Hindlimb muscle (tissue), 1 donor: ENCODE measurements at regions not wholly inside any gene's neighbourhood (a gene's known extent, or its start where the extent isn't known, plus 50 kb on each side); places are given as distances from the start of the nearest gene placed in this dataset.
"Not testable (repeated sequence)": the region's sequence is repeated elsewhere in the genome, so short reads cannot be mapped to it uniquely, and the experiment has no call there.

Experiments
- DNase-seq: peaks from one replicate; pipeline ENCODE4 v3.0.0-alpha.2; 2013

DNA sequence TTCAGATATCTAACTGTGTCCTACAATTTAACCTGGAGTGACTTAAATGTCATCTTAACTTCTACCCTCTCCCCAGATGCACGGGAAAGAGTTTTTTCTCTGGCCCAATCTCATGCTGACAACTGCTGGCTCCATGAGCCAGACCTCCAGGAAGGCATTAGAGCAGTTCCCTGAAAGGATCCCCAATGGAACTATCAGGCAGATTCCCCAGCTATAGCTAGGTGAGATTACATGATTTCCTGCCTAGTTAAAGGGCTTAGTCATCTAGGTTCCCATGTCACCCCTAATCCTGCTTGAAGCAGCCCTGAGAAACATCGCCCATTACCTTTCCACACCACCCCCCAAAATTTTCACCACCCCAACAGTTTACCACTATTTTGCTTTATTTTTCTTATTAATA, 373.5 kb upstream of the TRPC7 start:
- no peak for DNase-seq

DNA sequence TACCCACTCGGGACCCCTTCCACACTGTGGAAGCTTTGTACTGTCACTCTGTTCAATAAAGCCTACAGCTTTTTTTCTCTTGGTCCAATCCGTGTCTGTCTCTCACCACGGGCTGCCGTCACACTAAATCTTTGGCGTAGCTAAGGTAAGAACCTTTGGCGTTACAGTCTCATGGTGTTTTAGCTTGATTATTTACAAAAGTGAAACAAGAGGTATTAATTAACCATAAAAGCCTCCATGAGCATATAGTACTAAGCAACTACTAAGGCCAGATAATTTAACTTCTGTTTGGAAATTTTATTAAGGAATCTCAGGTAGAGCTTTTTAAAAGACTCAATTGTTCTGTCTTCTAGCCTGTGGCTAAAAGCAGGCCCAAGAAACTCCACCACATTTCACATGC, 370.7 kb upstream of the TRPC7 start:
- DNase-seq, result no peak

DNA sequence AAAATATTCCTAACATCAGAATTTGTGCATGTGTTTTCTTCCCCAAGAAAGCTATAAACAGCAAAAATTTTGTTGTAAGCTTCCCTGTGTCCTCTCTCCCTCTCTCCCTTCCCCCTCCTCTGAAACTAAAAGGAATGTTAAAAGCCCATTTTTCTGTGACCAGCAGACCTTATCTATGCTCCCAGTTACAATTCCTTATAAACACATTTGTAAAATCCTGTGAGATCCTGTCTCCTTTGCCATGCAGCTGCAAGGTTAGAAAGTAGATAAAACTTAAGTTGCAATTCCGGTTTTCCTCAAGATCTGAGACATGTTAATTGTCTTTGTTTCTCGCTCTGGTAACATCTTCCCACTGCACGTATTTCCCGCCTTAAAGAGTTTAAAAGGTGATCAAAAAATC, 370.3 kb upstream of the TRPC7 start:
- DNase-seq, result not testable (repeated sequence)

DNA sequence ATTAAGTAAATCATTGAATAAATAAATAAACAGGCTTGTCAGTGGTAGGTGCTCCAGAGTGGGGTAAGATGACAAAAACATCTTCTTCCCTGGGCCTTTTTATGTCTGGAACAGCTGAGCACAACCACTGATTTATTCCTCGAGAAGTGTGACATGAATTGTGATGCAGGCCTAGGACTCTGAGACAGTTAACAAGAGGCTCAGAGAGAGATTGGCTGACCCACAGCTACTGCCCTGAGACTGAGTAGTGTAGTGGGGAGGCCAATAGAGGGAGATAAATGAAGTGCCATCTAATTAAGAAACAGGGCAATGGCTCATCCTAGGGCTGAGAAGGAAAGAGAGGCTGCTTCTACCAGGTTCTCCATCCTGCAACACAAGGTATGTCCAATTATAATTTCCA, 369.3 kb upstream of the TRPC7 start:
- no peak for DNase-seq

DNA sequence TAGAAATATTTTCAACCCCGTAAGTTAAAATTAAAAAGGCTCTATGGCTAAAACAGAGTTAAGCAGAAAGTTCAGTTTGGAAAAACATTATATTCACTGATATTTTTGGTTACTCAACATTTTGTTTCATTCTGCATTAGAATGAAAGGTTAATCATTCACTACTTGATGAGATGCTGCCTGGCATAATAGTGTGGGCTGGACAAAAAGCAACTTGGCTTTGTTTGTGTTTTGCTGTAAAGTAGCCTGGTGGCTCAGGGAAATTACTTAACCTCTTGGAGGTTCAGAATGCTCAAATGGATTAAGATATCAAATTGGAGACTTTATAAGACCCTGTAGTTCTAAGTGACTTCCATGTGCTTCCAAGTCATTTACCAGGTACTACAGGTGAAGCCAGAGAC, 367.4 kb upstream of the TRPC7 start:
- DNase-seq, result no peak

DNA sequence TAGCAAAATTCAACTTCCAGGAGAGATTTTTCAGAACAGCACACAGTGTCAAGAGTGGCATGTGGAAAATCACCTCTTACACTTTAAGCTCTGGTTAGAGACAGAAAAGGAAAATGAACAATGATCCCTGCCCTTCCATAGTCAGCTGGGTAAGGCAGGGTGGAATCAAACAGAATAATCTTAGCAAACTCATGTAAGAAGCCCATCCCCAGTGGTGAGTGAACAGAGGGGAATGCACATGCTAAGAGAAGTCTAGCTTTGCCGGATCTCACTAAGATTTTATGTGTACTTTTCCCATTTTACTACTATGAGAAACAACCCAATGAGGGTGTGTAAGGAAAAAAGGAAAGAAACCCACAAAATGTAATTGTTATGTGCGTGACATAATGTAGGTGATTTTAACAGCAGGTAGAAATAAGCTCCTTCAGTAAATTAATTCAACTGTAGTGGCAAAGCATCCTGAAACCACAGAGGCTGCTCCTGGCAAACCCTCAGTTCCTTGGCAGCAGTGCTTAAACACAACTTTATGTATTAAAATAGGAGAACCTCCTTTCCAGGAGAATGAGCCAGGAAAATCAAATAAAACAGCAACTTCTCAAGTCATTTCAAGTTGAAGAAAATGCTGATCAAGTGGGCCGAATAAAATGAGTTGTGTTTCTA, 366.0 kb upstream of the TRPC7 start:
- peak; percentile 46 for DNase-seq

DNA sequence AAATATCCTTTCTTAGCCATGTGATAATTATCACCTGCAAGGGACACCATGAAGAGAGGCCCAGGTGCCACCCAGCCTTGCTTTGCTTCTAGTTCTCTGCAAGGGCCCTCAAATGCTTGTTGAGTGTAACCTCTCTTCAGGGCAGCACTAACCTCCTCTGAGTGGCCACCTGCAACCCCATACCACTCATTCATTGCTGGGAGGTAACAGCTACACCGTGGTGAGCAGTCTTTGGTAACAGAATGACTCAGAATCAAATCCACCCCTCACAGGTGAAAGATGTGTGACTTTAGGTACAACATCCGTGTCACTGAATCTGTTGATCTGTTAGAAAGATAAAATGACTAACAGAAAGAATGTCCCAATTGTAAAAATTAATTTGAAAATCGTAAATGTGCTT, 365.1 kb upstream of the TRPC7 start:
- DNase-seq, result no peak

DNA sequence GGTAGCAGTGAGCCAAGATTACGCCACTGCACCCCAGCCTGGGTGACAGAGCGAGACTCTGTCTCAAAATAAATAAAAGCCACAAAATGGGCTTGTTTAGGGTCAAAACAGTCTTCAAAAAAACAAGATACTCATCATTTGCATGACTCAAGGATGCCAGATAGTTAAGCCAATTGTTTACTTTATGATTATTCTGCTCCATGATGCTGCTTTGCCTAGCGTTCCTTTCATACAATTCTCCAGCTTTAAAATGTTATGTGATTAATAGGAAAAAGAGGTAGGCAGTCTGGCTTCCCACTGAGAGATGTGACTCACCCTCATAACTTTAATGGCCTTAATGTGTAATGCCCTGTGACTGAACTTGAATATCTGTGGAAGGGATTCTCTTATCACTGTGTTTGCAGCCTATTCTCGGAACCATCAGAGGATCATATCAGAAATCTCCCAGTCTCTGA, 364.6 kb upstream of the TRPC7 start:
- no peak for DNase-seq

DNA sequence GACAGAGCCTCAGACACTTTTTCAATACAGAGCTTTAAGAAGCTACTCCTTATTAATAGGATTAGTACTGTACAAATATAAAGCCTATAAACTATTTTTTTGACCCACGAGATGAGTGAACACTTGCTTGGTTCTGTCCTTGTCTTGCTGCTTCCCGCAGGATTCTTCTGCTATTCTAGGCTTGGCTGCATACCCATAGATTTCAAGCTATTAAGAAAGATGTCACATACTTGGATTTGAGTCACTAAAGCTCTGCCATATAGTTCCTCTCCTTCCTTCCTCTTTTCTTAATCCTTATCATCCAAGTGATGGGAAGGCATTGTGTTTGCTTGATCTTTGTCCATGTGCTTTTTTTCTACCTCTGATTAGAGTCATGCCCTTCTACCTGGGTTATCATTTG, 361.2 kb upstream of the TRPC7 start:
- no peak for DNase-seq

DNA sequence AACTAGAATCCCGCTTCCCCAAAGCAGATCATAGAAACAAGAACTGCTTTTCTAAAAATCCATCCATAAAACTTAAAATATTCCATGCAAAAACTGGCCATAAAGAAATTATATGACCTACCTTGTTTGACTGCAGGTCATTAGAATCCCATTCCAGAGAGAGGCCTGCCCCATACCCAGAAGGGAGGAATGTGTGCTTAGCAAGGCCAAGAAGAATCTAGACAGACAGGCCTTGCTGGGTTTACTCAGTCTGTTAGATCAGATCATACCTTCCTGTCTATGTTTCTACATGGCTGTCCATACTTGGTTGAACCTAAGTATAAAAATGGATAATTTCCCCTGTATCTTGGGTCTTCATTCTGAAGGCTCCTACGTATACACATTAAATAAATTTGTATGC, 358.8 kb upstream of the TRPC7 start:
- DNase-seq, result no peak

DNA sequence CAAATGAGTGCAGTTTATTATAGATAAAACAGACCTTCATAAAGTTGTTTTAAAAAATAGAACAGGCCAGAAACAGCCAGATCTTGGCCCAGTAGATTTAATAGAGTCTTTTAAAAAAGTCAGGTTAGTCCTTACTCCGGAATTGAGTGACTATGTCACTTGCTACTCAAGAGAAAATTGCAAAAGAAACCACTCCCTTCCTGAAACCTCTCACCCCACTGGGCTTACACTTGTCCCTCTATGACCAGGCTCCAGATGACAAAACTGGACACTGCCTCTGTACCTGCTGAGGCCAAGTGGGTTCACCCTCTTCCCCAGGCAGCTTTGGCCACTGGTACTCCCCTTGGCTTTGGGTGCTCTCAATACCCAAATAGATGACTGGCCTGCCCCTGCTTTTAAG, 357.2 kb upstream of the TRPC7 start:
- DNase-seq, result no peak

DNA sequence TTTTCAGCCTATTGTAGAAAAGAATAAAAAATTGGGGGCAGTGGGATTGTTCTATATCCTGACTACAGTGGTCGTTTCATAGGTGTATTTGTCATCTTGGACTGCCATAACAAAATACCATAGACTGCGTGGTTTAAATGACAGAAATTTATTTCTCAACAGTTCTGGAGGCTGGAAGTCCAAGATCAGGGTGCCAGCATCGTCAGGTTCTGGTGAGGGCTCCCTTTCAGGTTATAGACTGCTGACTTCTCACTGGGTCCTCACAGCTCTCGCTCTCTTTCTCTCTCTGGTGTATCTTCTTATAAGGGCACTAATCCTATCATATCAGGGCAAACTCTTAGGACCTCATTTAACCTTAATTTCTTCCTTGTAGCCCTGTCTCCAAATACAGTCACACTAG, 356.7 kb upstream of the TRPC7 start:
- DNase-seq, result no peak

DNA sequence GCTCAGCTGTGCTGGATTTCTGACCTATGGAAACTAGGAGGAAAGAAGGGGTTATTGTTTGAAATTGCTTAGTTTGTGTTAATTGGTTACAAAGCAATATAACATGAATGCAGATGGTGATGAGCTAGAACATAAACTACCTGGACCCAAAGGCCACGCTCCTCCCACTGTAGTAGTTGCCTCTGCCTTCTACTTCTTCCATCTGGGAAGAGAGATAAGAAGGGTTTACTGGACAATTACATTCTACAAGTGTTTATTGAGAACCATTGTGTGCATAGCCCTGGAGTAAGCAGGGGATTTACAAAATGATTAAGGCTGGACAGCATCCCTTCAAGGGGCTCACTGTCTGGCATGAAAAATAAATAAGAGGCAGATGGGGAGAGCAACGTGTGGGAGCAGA, 355.3 kb upstream of the TRPC7 start:
- DNase-seq, result no peak

DNA sequence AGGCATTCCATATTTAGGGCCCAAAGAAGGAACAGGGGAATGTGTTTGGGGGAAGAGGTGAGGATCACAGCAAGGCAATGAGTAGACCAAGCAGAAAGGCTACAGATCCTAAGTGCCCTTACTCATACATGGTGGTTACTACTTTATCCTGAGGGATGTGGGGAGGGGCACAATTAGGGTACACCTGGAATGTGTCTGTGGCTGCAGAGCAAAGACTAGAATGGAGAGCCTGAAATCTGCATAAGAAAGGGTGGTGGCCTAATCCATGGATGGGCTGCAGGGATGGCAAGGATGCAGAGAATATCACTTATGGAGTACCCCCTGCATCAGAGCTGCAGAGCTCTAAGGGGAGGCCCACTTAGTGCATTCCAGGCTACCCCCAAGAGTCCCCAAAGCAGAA, 352.6 kb upstream of the TRPC7 start:
- DNase-seq, result no peak

DNA sequence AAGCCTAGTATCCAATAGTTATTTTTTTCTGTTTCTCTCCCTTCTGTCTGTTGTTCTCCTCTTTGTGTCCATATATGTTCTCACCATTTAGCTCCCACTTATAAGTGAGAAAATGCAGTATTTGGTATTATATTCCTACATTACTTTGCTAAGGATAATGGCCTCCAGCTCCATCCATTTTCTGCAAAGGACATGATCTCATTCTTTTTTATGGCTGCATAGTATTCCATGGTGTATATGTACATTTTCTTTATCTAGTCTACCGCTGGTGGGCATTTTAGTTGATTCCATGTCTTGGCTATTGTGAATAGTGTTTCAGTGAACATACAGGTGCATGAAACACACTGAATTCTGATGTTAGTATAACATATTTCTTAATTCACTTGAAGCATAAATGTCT, 348.9 kb upstream of the TRPC7 start:
- DNase-seq, result no peak

DNA sequence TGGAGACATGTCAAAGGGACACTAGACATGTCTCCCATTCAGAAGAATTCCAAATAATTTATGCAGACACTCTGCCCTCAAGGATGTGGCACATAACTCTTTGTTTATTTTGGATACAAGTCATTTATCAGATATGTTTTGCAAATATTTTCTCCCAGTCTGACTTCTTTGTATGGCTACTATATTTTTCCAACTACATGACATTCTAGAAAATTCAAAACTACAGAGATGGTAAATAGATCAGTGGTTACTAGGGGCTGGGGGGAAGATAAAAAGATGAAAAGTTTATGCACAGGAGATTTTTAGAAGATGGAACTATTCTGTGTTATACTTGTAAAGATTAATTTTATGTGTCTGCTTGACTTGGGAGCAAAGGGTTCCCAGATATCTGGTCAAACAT, 347.3 kb upstream of the TRPC7 start:
- DNase-seq, result no peak

DNA sequence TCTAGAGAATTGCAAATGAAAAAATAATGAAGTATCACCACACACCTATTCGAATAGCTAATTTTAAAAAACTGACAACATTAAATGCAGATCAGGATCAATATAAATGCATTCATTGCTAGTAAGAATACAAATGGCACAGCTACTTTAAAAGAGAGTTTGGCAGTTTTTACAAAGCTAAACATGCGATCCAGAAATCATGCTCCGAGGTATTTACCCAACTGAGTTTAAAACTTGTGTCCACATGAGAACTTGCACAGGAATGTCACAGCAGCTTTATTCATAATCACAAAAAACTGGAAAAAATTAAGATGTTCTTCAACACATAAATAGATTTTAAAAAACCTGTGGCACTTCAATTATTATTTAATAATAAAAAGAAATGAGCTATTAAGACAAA, 345.5 kb upstream of the TRPC7 start:
- no peak for DNase-seq

DNA sequence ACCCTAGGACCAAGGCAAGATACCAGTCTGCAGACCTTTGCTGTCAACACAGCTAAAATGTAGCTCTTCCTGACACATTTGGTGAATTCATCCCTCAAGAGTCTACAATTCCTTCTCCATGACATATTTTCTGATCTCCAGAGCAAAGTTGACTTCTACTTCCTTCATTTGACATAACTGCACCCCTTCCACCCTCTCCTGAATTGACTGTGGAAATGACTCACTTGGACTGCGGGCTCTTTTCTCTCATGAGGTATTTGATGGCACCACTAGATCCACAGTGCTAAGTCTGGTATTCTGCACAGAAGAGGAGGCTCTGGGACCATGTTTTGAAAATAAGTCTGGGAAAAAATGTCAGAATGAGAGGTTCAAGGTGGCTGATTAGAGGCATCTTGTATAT, 338.4 kb upstream of the TRPC7 start:
- DNase-seq, result no peak

DNA sequence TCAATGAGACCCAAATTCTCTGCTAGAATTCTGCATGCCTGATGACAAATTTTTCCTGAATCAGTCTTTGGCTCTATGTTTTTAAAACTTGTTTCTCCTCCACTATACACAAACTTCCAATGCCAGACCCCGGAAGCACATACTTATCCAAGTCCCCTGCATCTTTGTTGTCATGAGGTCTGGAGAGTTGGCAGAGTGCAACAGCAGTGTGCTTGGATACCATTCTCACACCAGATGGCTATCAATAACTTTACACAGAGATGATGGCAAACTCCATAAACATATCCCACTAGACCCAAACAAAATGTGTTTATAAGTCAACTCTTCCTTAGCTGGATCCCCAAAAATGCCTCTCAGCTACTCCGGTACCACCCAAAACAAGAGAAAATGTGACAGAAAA, 337.7 kb upstream of the TRPC7 start:
- DNase-seq, result no peak

DNA sequence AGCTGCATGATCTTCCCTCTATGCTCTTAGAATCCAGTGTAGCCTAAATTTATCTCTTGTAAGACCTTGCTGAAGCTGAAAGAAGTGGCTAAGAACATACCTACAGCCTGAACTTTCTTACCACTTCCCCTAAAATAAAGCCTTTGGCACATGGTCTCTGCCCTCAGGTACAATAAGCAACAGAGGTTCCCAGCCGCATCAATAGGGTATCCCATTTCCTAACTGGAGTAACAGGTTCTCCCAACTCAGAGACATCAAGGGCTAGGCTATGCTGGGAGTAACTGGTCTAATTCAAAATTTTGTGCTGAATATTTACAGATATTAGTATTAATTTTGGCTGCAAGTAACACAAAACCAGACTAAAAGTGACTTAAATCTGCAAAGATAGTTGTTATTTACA, 335.8 kb upstream of the TRPC7 start:
- DNase-seq, result no peak

DNA sequence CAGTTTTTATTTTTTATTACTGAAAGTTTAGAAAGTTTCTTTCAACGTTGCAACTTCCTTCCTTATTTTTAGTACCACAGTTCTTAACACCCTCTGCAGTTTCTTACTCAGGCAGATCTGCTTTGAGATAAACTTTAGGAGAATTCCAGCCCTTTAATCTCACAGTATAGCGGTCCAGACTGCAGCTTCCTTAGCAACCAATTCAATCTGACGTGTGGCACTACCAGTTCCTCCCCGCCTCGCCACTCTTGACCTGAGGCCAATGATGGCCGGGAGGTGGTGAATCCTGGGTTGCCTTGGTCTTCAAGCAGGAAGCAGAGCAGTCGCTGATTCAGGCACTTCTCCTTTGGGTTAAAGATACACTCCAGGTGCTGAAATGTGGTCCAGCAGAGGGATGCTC, 334.3 kb upstream of the TRPC7 start:
- DNase-seq, result no peak

DNA sequence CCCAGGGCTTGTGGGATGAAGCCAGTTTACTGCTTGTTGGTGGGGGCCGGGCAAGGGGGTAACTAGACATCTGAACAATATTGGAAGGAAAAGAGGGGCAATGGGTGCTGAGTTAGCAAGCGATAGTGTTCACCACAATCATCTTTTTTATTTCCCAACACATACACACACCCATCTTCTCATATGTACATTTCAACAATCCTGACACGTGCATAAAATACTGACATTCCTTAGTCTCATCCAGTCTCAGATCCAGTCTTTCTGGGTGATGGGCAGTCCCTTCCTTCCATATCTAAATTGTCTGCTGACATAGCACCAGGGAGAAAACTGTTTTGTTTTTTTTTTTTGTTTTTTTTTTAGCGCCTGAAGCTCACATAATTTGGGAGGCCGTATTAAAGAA, 333.6 kb upstream of the TRPC7 start:
- DNase-seq, result no peak

DNA sequence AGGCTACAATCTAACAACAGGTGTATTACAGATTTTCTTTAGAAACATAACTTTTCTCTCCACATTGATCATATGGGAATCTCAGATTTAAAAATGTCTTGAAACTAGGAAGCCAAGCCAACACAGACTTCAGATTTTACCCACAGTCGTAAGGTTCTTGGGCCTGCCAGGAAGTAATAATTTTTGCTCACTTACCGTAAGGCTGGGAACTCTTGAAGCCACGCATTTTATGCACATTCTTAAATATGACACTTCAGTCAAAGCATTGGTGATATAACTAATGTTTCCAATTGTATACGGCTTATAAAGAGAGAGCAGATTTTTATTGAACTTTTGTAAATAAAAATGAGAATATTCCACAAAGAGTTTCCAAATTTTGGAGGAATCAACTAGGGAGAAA, 328.9 kb upstream of the TRPC7 start:
- DNase-seq, result no peak

DNA sequence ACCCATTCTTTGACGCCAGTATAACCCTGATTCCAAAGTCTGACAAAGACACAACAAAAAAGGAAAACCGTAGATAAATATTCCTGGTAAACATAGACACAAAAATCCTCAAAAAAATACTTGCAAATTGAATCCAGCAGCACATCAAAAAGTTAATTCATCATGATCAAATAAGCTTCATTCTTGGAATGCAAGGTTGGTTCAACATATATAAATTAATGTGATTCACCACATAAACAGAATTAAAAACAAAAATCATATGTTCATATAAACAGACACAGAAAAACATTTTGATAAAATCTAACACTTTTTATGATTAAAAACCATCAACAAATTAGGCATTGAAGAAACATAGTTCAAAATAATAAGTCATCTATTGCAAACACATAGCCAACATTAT, 324.2 kb upstream of the TRPC7 start:
- DNase-seq, result no peak

DNA sequence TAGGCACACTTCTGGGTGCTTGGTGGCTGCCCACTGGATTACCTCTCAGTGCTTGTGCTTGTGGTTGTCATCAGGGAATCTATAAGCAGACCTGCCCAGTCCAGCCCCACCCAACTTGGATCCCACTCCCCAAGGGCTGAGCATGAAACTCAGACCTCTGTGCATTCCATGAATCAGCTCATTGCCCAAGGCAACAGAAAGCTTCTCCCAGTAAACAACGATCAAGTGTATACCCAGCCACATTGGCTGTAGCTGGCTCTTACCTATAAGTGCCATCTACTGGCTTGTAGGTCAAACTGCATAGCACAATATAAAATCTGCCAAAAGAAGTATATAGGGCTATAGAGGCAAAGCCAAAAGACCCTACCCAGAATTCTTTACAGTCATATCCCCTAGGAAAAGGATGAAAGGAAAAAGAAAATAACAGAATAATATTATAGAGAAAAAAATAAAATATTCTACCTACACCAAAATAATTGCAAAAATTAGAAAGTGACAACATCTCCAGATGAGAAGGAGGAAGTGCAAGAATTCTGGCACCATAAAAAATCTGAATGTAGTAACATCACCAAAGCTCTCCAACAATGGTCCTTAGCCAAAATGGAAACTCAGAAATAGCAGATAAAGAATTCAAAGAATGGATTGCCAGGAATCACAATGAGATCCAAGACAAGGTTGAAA, 321.0 kb upstream of the TRPC7 start:
- no peak for DNase-seq
